ENCODE measurements at regions not wholly inside any gene's neighbourhood (a gene's known extent, or its start where the extent isn't known, plus 50 kb on each side); places are given as distances from the start of the nearest gene placed in this dataset.

DNA sequence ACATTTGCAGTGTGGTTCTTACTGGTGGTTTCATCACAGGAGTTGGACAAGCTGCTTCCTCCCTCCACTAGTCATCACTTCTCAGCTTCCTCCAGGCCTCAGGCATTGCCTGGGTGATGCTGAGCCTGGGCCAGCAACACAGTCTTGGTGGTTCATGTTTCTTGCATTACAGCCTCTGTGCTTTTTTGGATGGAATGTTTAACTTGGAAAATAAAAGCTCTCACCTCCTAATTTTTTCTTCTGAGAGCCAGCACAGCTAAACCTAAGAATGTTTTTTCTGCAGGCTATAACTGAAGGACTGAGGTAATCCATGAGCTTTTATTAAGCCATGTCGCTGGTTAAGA, 66.1 kb upstream of the RHOU start:
- TF ChIP-seq POLR2A (IDR thresholded peaks at IDR 0.05; ENCODE audit: extremely low read depth, insufficient read length) (no peak), MYC (IDR thresholded peaks at IDR 0.05; ENCODE audit: low read depth, low read length) (no peak)
- TF ChIP-seq, protein P1, sequence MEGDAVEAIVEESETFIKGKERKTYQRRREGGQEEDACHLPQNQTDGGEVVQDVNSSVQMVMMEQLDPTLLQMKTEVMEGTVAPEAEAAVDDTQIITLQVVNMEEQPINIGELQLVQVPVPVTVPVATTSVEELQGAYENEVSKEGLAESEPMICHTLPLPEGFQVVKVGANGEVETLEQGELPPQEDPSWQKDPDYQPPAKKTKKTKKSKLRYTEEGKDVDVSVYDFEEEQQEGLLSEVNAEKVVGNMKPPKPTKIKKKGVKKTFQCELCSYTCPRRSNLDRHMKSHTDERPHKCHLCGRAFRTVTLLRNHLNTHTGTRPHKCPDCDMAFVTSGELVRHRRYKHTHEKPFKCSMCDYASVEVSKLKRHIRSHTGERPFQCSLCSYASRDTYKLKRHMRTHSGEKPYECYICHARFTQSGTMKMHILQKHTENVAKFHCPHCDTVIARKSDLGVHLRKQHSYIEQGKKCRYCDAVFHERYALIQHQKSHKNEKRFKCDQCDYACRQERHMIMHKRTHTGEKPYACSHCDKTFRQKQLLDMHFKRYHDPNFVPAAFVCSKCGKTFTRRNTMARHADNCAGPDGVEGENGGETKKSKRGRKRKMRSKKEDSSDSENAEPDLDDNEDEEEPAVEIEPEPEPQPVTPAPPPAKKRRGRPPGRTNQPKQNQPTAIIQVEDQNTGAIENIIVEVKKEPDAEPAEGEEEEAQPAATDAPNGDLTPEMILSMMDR (IDR thresholded peaks at IDR 0.05; ENCODE audit: low read depth, low read length): no peak
- TF ChIP-seq, protein P2, sequence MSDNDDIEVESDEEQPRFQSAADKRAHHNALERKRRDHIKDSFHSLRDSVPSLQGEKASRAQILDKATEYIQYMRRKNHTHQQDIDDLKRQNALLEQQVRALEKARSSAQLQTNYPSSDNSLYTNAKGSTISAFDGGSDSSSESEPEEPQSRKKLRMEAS (IDR thresholded peaks at IDR 0.05; ENCODE audit: low read depth, low read length): no peak
